T-helper 1 cell (primary cell): ENCODE measurements at regions not wholly inside any gene's neighbourhood (a gene's known extent, or its start where the extent isn't known, plus 50 kb on each side); places are given as distances from the start of the nearest gene placed in this dataset.
"Not testable (repeated sequence)": the region's sequence is repeated elsewhere in the genome, so short reads cannot be mapped to it uniquely, and the experiment has no call there.

Source experiments
- DNase-seq, 5 donors: peaks; one replicate each; pipeline ENCODE4 v3.0.0-alpha.2; 2012 to 2020

- DNase-seq = no peak
These were observed 394.4 kb upstream of the CHRM3 start for GRCh38 chr1:238991765-238992495.

GRCh38 chr1:238985312-238985711 lies 401.1 kb upstream of the CHRM3 start:
- DNase-seq = no peak

- no peak for DNase-seq
These were observed 403.6 kb upstream of the CHRM3 start for GRCh38 chr1:238982736-238983135.

- DNase-seq = no peak
These were observed 404.9 kb upstream of the CHRM3 start for GRCh38 chr1:238981317-238981933.

- no peak for DNase-seq
These were observed 406.3 kb upstream of the CHRM3 start for GRCh38 chr1:238980053-238980452.

- DNase-seq = no peak
These were observed 421.7 kb upstream of the CHRM3 start for GRCh38 chr1:238964631-238965030.

GRCh38 chr1:238962941-238963340 lies 423.4 kb upstream of the CHRM3 start:
- DNase-seq = no peak

GRCh38 chr1:238961790-238962189 lies 424.6 kb upstream of the CHRM3 start:
- DNase-seq = no peak

- DNase-seq = no peak
These were observed 426.3 kb upstream of the CHRM3 start for GRCh38 chr1:238960071-238960470.

GRCh38 chr1:238955934-238956333 lies 430.4 kb upstream of the CHRM3 start:
- DNase-seq = no peak

- no peak for DNase-seq
These were observed 431.5 kb upstream of the CHRM3 start for GRCh38 chr1:238954865-238955264.

GRCh38 chr1:238953448-238954010 lies 432.8 kb upstream of the CHRM3 start:
- DNase-seq = no peak

GRCh38 chr1:238951809-238952208 lies 434.6 kb upstream of the CHRM3 start:
- no peak for DNase-seq

- no peak for DNase-seq
These were observed 435.6 kb upstream of the CHRM3 start for GRCh38 chr1:238950784-238951183.

- no peak for DNase-seq
These were observed 436.4 kb upstream of the CHRM3 start for GRCh38 chr1:238950017-238950416.

- DNase-seq = no peak
These were observed 442.3 kb upstream of the CHRM3 start for GRCh38 chr1:238944028-238944427.

GRCh38 chr1:238927899-238928298 lies 458.5 kb upstream of the CHRM3 start:
- DNase-seq = no peak

GRCh38 chr1:238916828-238917227 lies 469.5 kb upstream of the CHRM3 start:
- no peak for DNase-seq

- no peak for DNase-seq
These were observed 472.0 kb upstream of the CHRM3 start for GRCh38 chr1:238914346-238914745.

- no peak for DNase-seq
These were observed 473.2 kb upstream of the CHRM3 start for GRCh38 chr1:238913210-238913609.

- DNase-seq = no peak
These were observed 474.2 kb upstream of the CHRM3 start for GRCh38 chr1:238912148-238912547.

- DNase-seq = not testable (repeated sequence)
These were observed 483.6 kb upstream of the CHRM3 start for GRCh38 chr1:238902752-238903151.

GRCh38 chr1:238900334-238900865 lies 486.0 kb upstream of the CHRM3 start:
- DNase-seq = no peak

- no peak for DNase-seq
These were observed 487.5 kb upstream of the CHRM3 start for GRCh38 chr1:238898856-238899255.
